GM19099 (cell line): ENCODE measurements at regions not wholly inside any gene's neighbourhood (a gene's known extent, or its start where the extent isn't known, plus 50 kb on each side); places are given as distances from the start of the nearest gene placed in this dataset.

Experiments
- POLR2A ChIP-seq: IDR thresholded peaks from 3 replicates; pipeline ENCODE4 v1.6.1; 2011; ENCODE audit warnings: low read depth; ENCODE audit not compliant: insufficient read length; ENCODE audit errors: extremely low read depth

- no peak for TF ChIP-seq POLR2A
Observed at GRCh38 chr7:25310896-25311295, 82.6 kb upstream of the NPVF start.

- TF ChIP-seq POLR2A, result no peak
Observed at GRCh38 chr7:25311346-25311745, 83.1 kb upstream of the NPVF start.

- no peak for TF ChIP-seq POLR2A
Observed at GRCh38 chr7:25312968-25313367, 84.7 kb upstream of the NPVF start.

GRCh38 chr7:25313526-25313925, 85.2 kb upstream of the NPVF start:
- TF ChIP-seq POLR2A, result no peak

GRCh38 chr7:25314094-25314730, 85.9 kb upstream of the NPVF start:
- no peak for TF ChIP-seq POLR2A

GRCh38 chr7:25314731-25315267, 86.5 kb upstream of the NPVF start:
- TF ChIP-seq POLR2A, result no peak

- TF ChIP-seq POLR2A, result no peak
Observed at GRCh38 chr7:25316366-25316765, 88.1 kb upstream of the NPVF start.

- TF ChIP-seq POLR2A, result no peak
Observed at GRCh38 chr7:25318047-25318446, 89.8 kb upstream of the NPVF start.

- TF ChIP-seq POLR2A, result no peak
Observed at GRCh38 chr7:25319707-25320106, 91.4 kb upstream of the NPVF start.

GRCh38 chr7:25320791-25321190, 92.5 kb upstream of the NPVF start:
- no peak for TF ChIP-seq POLR2A

- TF ChIP-seq POLR2A, result no peak
Observed at GRCh38 chr7:25321424-25321823, 93.1 kb upstream of the NPVF start.

- TF ChIP-seq POLR2A, result no peak
Observed at GRCh38 chr7:25322473-25322872, 94.2 kb upstream of the NPVF start.

- no peak for TF ChIP-seq POLR2A
Observed at GRCh38 chr7:25325186-25325757, 97.0 kb upstream of the NPVF start.

GRCh38 chr7:25326501-25327156, 98.3 kb upstream of the NPVF start:
- no peak for TF ChIP-seq POLR2A

GRCh38 chr7:25329815-25330214, 101.5 kb upstream of the NPVF start:
- no peak for TF ChIP-seq POLR2A

- no peak for TF ChIP-seq POLR2A
Observed at GRCh38 chr7:25333296-25333928, 105.1 kb upstream of the NPVF start.
